Osteoblast (primary cell): ENCODE measurements at regions not wholly inside any gene's neighbourhood (a gene's known extent, or its start where the extent isn't known, plus 50 kb on each side); places are given as distances from the start of the nearest gene placed in this dataset.

Experiments
- DNase-seq: peaks from one replicate; pipeline ENCODE4 v3.0.0; 2011; ENCODE audit warnings: low spot score, mixed read lengths; ENCODE audit not compliant: insufficient read length; ENCODE audit errors: missing footprints
- H2AFZ ChIP-seq: 2 replicates; pipeline ENCODE4 v1.6.0; 2011; ENCODE audit warnings: mild to moderate bottlenecking, low read length
- H3K27ac ChIP-seq: 2 replicates; pipeline ENCODE4 v1.5.1; 2011; ENCODE audit warnings: mild to moderate bottlenecking, low read depth, low read length, moderate library complexity
- H3K27me3 ChIP-seq: 2 replicates; pipeline ENCODE4 v1.6.0; 2012; ENCODE audit warnings: mild to moderate bottlenecking, control low read depth, inconsistent platforms, low read length, moderate library complexity; ENCODE audit not compliant: insufficient read depth
- H3K36me3 ChIP-seq: 2 replicates; pipeline ENCODE4 v1.5.1; 2011; ENCODE audit warnings: mild to moderate bottlenecking, low read length, control low read depth, moderate library complexity; ENCODE audit not compliant: insufficient read depth
- H3K4me1 ChIP-seq: 2 replicates; pipeline ENCODE4 v1.5.1; 2011; ENCODE audit warnings: mild to moderate bottlenecking, low read length, control low read depth, moderate library complexity; ENCODE audit not compliant: insufficient read depth
- H3K4me2 ChIP-seq: 2 replicates; pipeline ENCODE4 v1.6.0; 2011; ENCODE audit warnings: mild to moderate bottlenecking, low read length; ENCODE audit not compliant: insufficient read depth
- H3K4me3 ChIP-seq: fragments of 200-600 bp; sonication (generic); 3 replicates; pipeline ENCODE4 v1.5.1; 2012; ENCODE audit warnings: mild to moderate bottlenecking, low read length, inconsistent platforms; ENCODE audit not compliant: insufficient read depth
- H3K79me2 ChIP-seq: 2 replicates; pipeline ENCODE4 v1.6.0; 2012; ENCODE audit warnings: mild to moderate bottlenecking, low read length, control low read depth, inconsistent platforms; ENCODE audit not compliant: insufficient read depth
- H3K9me3 ChIP-seq: 2 replicates; pipeline ENCODE4 v1.5.1; 2011; ENCODE audit warnings: low read depth, low read length, control low read depth
- H4K20me1 ChIP-seq: 2 replicates; pipeline ENCODE4 v1.6.0; 2012; ENCODE audit warnings: mild to moderate bottlenecking, low read length, control low read depth; ENCODE audit not compliant: insufficient read depth
- CTCF ChIP-seq: IDR thresholded peaks from 2 replicates; pipeline ENCODE4 v1.5.1; 2011; ENCODE audit warnings: mild to moderate bottlenecking, low read depth, low read length, moderate library complexity; ENCODE audit errors: extremely low read depth

GRCh38 chr5:3432135-3432534 is 163.5 kb upstream of the IRX1 start:
- Histone ChIP-seq H2AFZ (no peak overlapping the region), H4K20me1 (no peaks in the 10 kb centered on the region), H3K79me2 (no peaks in the 10 kb centered on the region), H3K4me3 (no peak overlapping the region), H3K9me3 (no peaks in the 10 kb centered on the region), H3K27ac (no peak overlapping the region), H3K36me3 (no peaks in the 10 kb centered on the region), H3K4me2 (no peak overlapping the region), H3K4me1 (no peaks in the 10 kb centered on the region), H3K27me3 (no peaks in the 10 kb centered on the region)
- DNase-seq, result no peak
- no peak for TF ChIP-seq CTCF

- no peak for TF ChIP-seq CTCF
- H3K4me2 ChIP-seq, result no peak overlapping the region
These were observed 164.9 kb upstream of the IRX1 start for GRCh38 chr5:3430691-3431090.

GRCh38 chr5:3429962-3430361 is 165.7 kb upstream of the IRX1 start:
- no peak for DNase-seq
- H3K27ac ChIP-seq, result no peak overlapping the region
- no peaks in the 10 kb centered on the region for H3K36me3 ChIP-seq
- H3K9me3 ChIP-seq, result peaks cover 3% of the 10 kb centered on the region
- H2AFZ ChIP-seq, result no peak overlapping the region
- H3K4me1 ChIP-seq, result no peaks in the 10 kb centered on the region
- TF ChIP-seq CTCF, result no peak
- no peaks in the 10 kb centered on the region for H4K20me1 ChIP-seq
- no peak overlapping the region for H3K4me3 ChIP-seq
- no peaks in the 10 kb centered on the region for H3K27me3 ChIP-seq
- no peaks in the 10 kb centered on the region for H3K79me2 ChIP-seq
- H3K4me2 ChIP-seq, result no peak overlapping the region

More at GRCh38 chr5:3430691-3431090, 164.9 kb upstream of the IRX1 start:
- Histone ChIP-seq H3K79me2 (no peaks in the 10 kb centered on the region), H2AFZ (no peak overlapping the region), H3K4me1 (no peaks in the 10 kb centered on the region), H3K9me3 (peaks cover 3% of the 10 kb centered on the region), H4K20me1 (no peaks in the 10 kb centered on the region), H3K4me3 (no peak overlapping the region), H3K27ac (no peak overlapping the region), H3K27me3 (no peaks in the 10 kb centered on the region), H3K36me3 (no peaks in the 10 kb centered on the region)
- DNase-seq, result no peak

- no peak for TF ChIP-seq CTCF
- H3K79me2 ChIP-seq, result no peaks in the 10 kb centered on the region
These were observed 167.3 kb upstream of the IRX1 start for GRCh38 chr5:3428334-3428733.

More at GRCh38 chr5:3428334-3428733, 167.3 kb upstream of the IRX1 start:
- Histone ChIP-seq H3K9me3 (peaks cover 3% of the 10 kb centered on the region), H3K27me3 (no peaks in the 10 kb centered on the region), H3K4me2 (no peak overlapping the region), H4K20me1 (no peaks in the 10 kb centered on the region), H2AFZ (no peak overlapping the region), H3K4me3 (no peak overlapping the region), H3K27ac (no peak overlapping the region), H3K4me1 (no peaks in the 10 kb centered on the region), H3K36me3 (no peaks in the 10 kb centered on the region)
- no peak for DNase-seq
